Gastroesophageal sphincter (tissue), 4 donors: ENCODE measurements at regions not wholly inside any gene's neighbourhood (a gene's known extent, or its start where the extent isn't known, plus 50 kb on each side); places are given as distances from the start of the nearest gene placed in this dataset.

ENCODE experiments used
- ATAC-seq: fragments of 150-250 bp; one replicate; pipeline ENCODE4 v1.9.1; 2016; ENCODE audit warnings: mild to moderate bottlenecking, moderate library complexity
- H3K27ac ChIP-seq, 4 donors: fragments of 200-600 bp; sonication (generic) in 3 of 4; 1 replicate in 3 of 4; 2 replicates in 1 of 4; pipeline ENCODE4 v1.5.1; 2016 to 2019
- H3K27me3 ChIP-seq: fragments of 200-600 bp; sonication (generic); one replicate; pipeline ENCODE4 v1.5.1; 2019
- H3K36me3 ChIP-seq, 2 donors: fragments of 200-600 bp; sonication (generic); one replicate each; pipeline ENCODE4 v1.5.1; 2019; ENCODE audit warnings: control low read depth in 1 of 2
- H3K4me1 ChIP-seq, 3 donors: fragments of 200-600 bp; sonication (generic); 1 replicate in 2 of 3; 2 replicates in 1 of 3; pipeline ENCODE4 v1.5.1; 2016 to 2019; ENCODE audit warnings: control low read depth in 2 of 3
- H3K4me3 ChIP-seq, 2 donors: fragments of 200-600 bp; sonication (generic); one replicate each; pipeline ENCODE4 v1.5.1; 2019; ENCODE audit warnings: mild to moderate bottlenecking in 1 of 2, moderate library complexity in 1 of 2
- H3K9me3 ChIP-seq, 3 donors: fragments of 200-600 bp; sonication (generic); one replicate each; pipeline ENCODE4 v1.5.1; 2017 to 2019; ENCODE audit warnings: control low read depth in 2 of 3
- EP300 ChIP-seq: sonication (generic); formaldehyde crosslinking; IDR thresholded peaks from one replicate; pipeline ENCODE4 v1.6.1; 2017; ENCODE audit warnings: antibody characterized with exemption, mild to moderate bottlenecking
- POLR2A ChIP-seq, 2 donors: fragments of 450-650 bp; IDR thresholded peaks; one replicate each; pipeline ENCODE4 v1.6.1; 2017; ENCODE audit warnings: antibody characterized with exemption in 2 of 2, mild to moderate bottlenecking in 2 of 2, moderate library complexity in 1 of 2
- POLR2AphosphoS5 ChIP-seq: sonication (generic); formaldehyde crosslinking; IDR thresholded peaks from one replicate; pipeline ENCODE4 v1.6.1; 2017; ENCODE audit warnings: antibody characterized with exemption
- WGBS, 2 donors: methylation state at CpG; one replicate each; pipeline ENCODE4 v1.1.5; 2018; ENCODE audit warnings: low coverage in 1 of 2; 5-methylcytosine and 5-hydroxymethylcytosine counted together
- TF ChIP-seq, protein P1 (sequence below), 4 experiments: fragments of 200-600 bp in 2 of 4; fragments of 450-650 bp in 2 of 4; sonication (generic) in 1 of 4; IDR thresholded peaks; one replicate each; pipeline ENCODE4 v1.5.1; 2017 to 2019; ENCODE audit warnings: antibody characterized with exemption in 4 of 4, mild to moderate bottlenecking in 2 of 4, moderate library complexity in 2 of 4

DNA sequence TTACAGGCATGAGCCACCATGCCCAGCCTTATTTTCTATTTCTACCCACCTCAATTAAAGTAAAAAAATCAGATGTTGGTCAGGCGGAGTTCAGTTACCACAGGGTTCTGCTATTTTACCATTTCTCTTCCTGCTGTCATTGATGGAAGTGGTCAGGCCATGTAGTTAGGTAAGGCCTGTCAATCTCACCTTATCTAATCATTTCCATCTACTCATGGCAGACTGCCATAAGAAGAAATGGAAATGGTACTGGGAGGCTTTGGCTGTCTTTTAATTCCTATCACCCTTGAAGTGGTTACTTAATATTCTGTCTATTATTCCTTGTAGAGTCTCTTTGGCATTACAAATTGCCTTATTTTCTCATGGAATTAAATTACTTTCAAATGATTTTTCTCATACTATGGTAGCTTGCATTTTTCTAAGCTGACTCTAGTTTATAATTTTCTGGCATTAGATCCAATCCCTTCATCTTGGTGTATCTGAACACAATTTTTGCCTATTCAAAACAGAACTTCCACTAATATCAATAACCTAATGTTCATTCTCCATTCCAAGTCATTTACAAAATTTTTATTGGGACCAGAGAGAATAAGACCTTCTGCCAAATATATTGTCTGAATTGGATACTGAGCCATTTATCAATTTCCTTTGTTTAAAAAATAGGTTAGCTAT is 198.7 kb downstream of the DACT1 start:
- ATAC-seq: no peak
- WGBS, 2 donors: 86% methylated on average over 1 of the region's 1 CpG; no CpG with 5 or more reads in 1 of the 2 donors
- Histone ChIP-seq H3K9me3 (no peaks in the 10 kb centered on the region), H3K4me1 (no peaks in the 10 kb centered on the region), H3K4me3 (no peak overlapping the region), H3K27me3 (no peaks in the 10 kb centered on the region), H3K36me3 (no peaks in the 10 kb centered on the region), H3K27ac (no peak overlapping the region)
- TF ChIP-seq POLR2AphosphoS5: no peak
- TF ChIP-seq, protein P1, sequence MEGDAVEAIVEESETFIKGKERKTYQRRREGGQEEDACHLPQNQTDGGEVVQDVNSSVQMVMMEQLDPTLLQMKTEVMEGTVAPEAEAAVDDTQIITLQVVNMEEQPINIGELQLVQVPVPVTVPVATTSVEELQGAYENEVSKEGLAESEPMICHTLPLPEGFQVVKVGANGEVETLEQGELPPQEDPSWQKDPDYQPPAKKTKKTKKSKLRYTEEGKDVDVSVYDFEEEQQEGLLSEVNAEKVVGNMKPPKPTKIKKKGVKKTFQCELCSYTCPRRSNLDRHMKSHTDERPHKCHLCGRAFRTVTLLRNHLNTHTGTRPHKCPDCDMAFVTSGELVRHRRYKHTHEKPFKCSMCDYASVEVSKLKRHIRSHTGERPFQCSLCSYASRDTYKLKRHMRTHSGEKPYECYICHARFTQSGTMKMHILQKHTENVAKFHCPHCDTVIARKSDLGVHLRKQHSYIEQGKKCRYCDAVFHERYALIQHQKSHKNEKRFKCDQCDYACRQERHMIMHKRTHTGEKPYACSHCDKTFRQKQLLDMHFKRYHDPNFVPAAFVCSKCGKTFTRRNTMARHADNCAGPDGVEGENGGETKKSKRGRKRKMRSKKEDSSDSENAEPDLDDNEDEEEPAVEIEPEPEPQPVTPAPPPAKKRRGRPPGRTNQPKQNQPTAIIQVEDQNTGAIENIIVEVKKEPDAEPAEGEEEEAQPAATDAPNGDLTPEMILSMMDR (IDR thresholded peaks at IDR 0.05): no peak
- TF ChIP-seq EP300: no peak
- TF ChIP-seq POLR2A (IDR thresholded peaks at IDR 0.05): no peak

DNA sequence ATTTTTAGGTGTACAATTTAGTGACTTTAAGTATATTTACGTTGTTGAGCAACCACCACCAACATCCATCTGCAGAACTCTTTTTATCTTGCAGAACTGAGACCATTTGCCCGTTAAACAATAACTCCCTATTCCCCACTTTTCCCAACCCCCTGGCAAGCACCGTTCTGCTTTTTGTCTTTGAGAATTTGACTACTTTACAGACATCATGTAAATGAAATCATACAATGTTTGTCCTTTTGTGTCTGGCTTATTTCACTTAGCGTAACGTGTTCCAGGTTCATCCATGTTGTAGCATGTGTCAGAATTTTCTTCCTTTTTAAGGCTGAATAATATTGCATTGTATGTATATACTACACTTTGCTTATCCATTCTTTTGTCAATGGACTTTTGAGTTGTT is 201.5 kb downstream of the DACT1 start:
- 64 to 70% methylated on average over 5 of the region's 5 CpGs for WGBS, 2 donors
- no peak for ATAC-seq
- H3K9me3 ChIP-seq: no peaks in the 10 kb centered on the region
- no peaks in the 10 kb centered on the region for H3K4me1 ChIP-seq
- TF ChIP-seq POLR2AphosphoS5 (no peak), EP300 (no peak), POLR2A (IDR thresholded peaks at IDR 0.05) (no peak)
- TF ChIP-seq, protein P1 (IDR thresholded peaks at IDR 0.05): no peak
- no peaks in the 10 kb centered on the region for H3K36me3 ChIP-seq
- no peak overlapping the region for H3K4me3 ChIP-seq
- no peaks in the 10 kb centered on the region for H3K27me3 ChIP-seq
- no peak overlapping the region for H3K27ac ChIP-seq

DNA sequence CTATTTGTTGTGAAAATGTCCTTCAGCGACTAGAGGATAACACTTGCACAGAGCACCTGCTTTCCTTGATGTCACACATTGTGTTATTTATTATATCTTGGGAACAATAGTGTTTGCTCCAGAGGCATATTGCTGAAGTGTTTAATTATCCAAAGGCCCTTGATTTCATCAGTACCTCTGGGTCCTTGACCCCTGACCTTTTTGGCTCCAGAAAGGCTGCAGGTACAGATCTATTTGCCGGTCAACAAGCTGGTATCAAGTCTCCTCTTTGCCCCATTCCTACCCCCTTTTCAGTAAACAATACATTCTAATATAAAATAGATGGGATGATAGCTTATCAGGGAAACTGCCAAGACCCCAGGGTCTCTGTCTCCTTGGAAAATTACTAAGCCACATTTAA is 206.8 kb downstream of the DACT1 start:
- H3K9me3 ChIP-seq: no peaks in the 10 kb centered on the region
- WGBS, 2 donors: 96 to 100% methylated on average over 1 to 2 of the region's 2 CpGs

DNA sequence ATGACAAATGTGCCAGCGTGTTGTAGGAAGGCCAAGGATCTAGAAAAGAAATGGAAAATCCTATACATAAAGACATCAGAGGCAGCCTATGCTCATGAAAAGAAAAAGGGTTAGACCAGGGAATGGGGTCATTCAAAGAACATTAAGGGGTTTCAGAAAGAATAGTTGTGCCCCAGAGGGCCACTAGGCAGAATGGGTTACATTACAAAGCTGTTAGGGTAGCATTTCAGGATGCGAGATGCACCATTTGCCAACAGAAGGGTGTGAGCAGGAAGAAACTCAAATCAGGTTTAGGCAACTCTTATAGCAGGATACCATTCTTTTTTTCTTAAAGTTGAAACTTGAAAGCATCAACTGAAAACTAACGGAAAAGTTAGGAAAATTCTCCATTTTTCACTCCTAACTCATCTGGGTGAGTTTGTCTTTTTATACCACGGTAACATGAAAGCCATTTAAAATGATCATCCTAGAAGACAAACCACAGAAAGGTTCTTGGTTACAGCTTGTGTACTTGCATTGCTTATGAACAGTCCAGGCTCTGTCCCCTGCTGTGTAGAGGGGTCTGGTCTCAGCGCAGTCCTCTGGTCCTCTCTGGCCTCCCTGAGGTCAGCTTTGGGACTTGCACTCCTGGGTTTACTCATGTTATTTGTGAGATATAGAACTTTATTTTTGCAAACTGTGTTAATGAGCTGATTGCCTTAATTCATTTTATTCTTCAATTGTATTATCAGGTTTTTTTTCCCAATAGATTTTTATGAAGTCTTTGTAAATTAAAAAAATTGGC is 209.1 kb downstream of the DACT1 start:
- Histone ChIP-seq H3K27me3 (no peaks in the 10 kb centered on the region), H3K4me1 (no peaks in the 10 kb centered on the region), H3K9me3 (no peaks in the 10 kb centered on the region), H3K27ac (no peak overlapping the region), H3K36me3 (no peaks in the 10 kb centered on the region), H3K4me3 (no peak overlapping the region)
- no peak for ATAC-seq
- no peak for TF ChIP-seq EP300
- no peak for TF ChIP-seq POLR2AphosphoS5
- TF ChIP-seq, protein P1 (IDR thresholded peaks at IDR 0.05): no peak
- TF ChIP-seq POLR2A (IDR thresholded peaks at IDR 0.05): no peak
- 81 to 88% methylated on average over 3 to 5 of the region's 5 CpGs for WGBS, 2 donors

More for the DNA sequence above, 206.8 kb downstream of the DACT1 start:
- TF ChIP-seq, protein P1 (IDR thresholded peaks at IDR 0.05): no peak
- TF ChIP-seq POLR2A (IDR thresholded peaks at IDR 0.05) (no peak), POLR2AphosphoS5 (no peak), EP300 (no peak)
- ATAC-seq: no peak
- Histone ChIP-seq H3K27me3 (no peaks in the 10 kb centered on the region), H3K36me3 (no peaks in the 10 kb centered on the region), H3K27ac (no peak overlapping the region), H3K4me1 (no peaks in the 10 kb centered on the region), H3K4me3 (no peak overlapping the region)

DNA sequence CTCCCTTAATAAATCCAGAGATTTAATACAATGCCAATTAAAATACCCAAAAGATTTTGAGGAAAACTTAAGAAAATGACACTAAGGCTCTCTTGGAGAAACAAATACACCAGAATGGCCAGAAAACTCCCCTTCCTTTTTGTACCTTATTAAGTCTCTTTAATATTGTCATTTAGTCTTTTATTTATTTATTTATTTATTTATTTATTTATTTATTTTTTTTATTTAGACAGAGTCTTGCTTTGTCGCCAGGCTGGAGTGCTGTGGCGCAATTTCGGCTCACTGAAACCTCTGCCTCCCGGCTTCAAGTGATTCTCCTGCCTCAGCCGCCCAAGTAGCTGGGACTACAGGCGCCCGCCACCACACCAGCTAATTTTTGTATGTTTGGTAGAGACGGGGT is 210.6 kb downstream of the DACT1 start:
- TF ChIP-seq POLR2AphosphoS5 (no peak), POLR2A (IDR thresholded peaks at IDR 0.05) (no peak), EP300 (no peak)
- TF ChIP-seq, protein P1 (IDR thresholded peaks at IDR 0.05): no peak

More for the DNA sequence above, 210.6 kb downstream of the DACT1 start:
- no peaks in the 10 kb centered on the region for H3K9me3 ChIP-seq
- H3K4me3 ChIP-seq: no peak overlapping the region
- H3K4me1 ChIP-seq: no peaks in the 10 kb centered on the region
- no peaks in the 10 kb centered on the region for H3K36me3 ChIP-seq
- no peaks in the 10 kb centered on the region for H3K27me3 ChIP-seq
- ATAC-seq: no peak
- H3K27ac ChIP-seq: no peak overlapping the region
- 83 to 100% methylated on average over 1 to 2 of the region's 8 CpGs for WGBS, 2 donors
